ENCODE measurements at regions not wholly inside any gene's neighbourhood (a gene's known extent, or its start where the extent isn't known, plus 50 kb on each side); places are given as distances from the start of the nearest gene placed in this dataset.

GRCh38 chr13:83592095-83592494, 290.2 kb downstream of the SLITRK1 start:
- no peak for DNase-seq (ENCODE audit: low read depth)

DNA sequence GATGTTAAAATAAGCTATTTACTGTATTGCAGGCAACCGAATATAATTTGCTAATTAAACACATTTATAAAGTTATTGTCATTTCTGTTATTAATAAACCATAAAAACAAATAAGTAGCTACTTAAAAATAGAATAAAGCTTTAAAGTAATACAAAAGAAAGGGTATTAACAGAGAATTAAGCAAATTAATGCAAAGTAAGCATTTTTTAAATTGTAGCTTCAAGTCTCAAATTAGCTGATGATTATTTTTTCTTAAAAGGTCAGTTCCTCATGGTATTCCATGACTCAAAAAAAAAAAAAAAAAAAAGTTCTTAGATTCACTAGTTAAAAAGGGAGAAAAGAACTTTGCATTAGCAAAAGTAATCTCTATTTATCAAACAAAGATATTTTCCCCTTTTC, 292.5 kb downstream of the SLITRK1 start:
- DNase-seq (ENCODE audit: low read depth): no peak

DNA sequence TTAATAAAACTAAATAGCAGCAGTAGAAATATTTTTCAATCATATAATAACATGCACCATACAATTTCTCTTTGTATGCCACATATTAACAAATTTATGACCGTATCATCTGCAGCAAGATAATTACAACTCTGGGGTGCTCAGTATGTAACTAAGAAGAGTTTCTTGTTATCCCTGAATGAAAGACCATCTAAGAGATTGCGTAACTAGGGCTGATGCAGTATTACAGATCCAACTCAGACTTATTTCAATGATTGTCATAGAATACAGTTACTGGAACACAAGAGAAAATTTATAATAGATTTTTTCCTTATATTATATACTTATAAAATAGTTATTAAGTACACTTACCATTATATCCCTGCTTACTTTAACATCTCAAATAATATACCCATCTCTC, 305.1 kb downstream of the SLITRK1 start:
- DNase-seq (ENCODE audit: low read depth): no peak

DNA sequence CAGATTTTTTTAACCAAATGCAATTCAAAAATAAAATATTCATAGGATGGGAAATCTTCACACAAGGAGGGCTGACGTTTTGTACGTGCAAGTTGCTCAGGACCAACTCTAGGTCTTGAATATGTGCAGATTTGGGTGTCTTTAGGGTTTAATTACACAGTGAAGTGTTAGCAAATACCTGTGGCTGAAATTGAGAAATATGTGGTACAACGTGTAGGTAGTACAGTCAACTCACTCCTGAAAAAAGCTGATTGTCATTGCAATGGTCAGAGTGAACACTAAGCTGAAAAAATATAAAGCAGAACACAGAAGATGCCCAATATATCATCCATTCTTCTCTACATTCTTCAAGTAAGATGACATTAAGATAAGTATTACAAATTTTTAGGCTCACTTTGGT, 314.3 kb downstream of the SLITRK1 start:
- DNase-seq (ENCODE audit: low read depth): no peak

GRCh38 chr13:83563499-83563898, 318.8 kb downstream of the SLITRK1 start:
- DNase-seq (ENCODE audit: low read depth): no peak

DNA sequence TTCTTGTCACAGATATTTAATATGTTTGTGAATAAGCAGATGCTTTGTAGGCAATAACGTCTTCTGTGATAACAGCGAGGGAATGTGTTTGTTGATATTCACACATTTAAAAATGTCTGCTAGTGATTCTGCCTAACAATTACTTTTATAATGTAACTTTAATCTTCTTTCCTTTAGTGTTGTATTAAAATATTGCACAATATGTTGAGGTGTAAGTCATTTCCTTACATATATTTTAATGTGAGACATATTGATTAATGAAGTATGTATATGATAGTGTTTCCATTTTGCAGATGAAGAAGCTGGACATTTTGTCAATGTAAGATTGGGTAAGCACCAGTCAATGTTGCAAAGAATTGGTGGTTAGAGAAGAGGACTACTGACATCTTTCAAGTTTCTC, 324.4 kb downstream of the SLITRK1 start:
- no peak for DNase-seq (ENCODE audit: low read depth)

DNA sequence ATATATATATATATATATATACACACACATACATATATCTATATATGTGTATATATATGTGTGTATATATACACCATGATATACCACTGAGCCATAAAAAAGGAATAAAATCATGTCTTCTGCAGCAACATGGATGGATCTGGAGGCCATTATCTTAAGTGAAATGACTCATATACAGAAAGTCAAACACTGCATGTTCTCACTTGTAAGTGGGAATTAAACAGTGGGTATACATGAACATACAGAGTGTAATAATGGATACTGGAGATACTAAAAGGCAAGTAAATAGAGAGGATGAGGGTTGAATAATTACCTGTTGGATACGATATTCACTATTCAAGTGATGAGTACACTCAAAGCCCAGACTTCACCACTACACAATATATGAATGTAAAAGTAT, 332.6 kb downstream of the SLITRK1 start:
- no peak for DNase-seq (ENCODE audit: low read depth)

DNA sequence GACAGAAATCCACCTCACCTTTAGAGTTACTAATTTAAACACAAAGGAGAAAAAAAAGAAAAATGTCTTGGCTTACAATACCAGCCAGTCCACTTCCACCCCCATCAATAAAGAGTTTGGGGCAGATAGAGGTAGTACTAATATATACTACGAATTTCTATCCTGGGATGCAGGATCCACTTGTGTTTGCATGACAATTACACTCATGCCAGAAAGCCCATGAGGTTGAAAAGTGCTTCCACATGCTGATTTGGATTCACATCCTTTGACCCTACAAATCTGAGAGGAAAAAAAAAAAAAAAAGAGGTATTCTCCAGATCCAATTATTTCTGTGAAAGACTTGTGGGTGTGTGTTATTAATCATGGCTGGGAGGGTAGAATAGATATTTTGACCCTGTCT, 335.2 kb downstream of the SLITRK1 start:
- DNase-seq (ENCODE audit: low read depth): no peak

DNA sequence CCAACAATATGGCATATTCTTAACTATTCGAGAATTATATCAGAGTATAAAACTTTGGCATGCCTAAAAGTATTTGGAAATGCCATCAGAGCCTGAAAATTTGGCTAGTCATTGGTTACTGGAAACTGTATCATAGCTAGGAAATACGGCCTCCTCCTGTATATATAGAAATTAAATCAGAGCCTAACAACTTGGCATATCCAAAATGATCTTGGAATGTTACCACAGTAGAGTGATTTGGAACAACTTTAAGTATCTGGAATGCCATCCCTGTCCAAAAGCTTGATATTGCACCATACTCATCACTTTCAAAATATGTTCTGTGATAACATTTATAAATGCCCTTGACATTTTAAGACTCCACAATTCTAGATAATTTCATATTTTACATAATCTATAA, 335.8 kb downstream of the SLITRK1 start:
- DNase-seq (ENCODE audit: low read depth): no peak

DNA sequence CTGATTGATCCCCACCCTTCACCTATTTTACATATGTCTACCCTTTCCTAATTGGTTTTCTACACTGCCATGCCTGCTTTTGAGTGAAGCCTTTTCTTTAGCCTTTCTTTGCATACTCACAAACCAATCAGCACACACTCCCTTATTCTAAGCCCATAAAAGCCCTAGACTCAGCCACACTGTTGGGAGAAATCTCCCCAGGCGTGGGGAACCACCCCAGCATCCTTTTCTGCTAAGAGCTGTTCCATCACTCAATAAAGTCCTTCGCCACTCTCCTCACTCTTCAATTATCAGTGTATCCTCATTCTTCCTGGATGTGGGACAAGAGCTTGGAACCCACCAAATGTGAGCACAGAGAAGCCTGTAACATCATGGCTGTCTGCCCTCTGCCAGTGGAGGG, 343.6 kb downstream of the SLITRK1 start:
- no peak for DNase-seq (ENCODE audit: low read depth)

DNA sequence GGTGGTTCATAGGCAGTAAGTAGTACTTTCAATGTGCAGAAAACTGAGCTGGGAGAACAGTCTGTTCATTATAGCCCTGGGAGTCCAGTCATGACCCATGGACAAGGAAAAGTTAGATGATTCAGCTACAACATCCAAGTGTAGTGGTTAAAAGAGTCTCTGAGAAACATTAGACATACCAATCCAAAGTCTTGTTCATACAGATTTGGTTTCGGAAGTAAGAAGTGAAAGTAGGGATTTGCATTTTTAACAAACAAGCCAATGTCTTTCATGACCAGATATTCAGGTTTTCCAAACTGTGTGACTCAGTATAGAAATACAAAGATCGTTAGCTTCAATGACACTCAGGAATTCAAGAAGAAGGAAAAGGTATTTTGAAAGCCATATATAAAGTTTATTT, 345.3 kb downstream of the SLITRK1 start:
- DNase-seq (ENCODE audit: low read depth): no peak

GRCh38 chr13:83536153-83536552, 346.1 kb downstream of the SLITRK1 start:
- no peak for DNase-seq (ENCODE audit: low read depth)

- DNase-seq (ENCODE audit: low read depth): no peak
Observed at GRCh38 chr13:83532809-83533208, 349.5 kb downstream of the SLITRK1 start.

- DNase-seq (ENCODE audit: low read depth): no peak
Observed at GRCh38 chr13:83531022-83531421, 351.3 kb downstream of the SLITRK1 start.

- no peak for DNase-seq (ENCODE audit: low read depth)
Observed at GRCh38 chr13:83516781-83517180, 365.5 kb downstream of the SLITRK1 start.

GRCh38 chr13:83515268-83516015, 366.8 kb downstream of the SLITRK1 start:
- DNase-seq (ENCODE audit: low read depth): no peak

DNA sequence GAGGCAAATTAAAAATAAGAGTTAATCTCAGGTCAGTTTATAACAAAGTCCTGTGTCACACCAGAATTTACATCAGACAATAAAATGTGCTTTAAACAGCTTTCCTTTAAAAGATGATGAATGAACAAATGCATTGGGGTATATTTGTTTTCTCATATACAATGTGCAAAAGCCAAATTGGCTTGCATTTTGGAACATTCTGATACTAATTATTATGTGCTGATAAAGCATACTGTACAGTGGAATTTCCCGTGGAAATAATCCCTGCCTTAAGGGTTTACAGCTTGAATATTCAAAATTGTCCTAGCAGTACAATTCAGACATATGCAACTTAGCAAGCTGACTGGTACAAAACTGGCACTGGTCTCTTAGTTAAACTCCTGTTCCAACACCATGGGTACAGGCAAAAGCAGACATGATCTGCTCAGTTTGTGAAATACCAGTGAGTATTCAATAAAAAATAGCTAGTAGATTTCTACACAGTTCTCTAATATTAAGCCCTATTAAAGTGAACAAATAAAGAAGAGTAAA, 373.4 kb downstream of the SLITRK1 start:
- DNase-seq (ENCODE audit: low read depth): no peak

- DNase-seq (ENCODE audit: low read depth): no peak
Observed at GRCh38 chr13:83503424-83503823, 378.9 kb downstream of the SLITRK1 start.

GRCh38 chr13:83499286-83499685, 383.0 kb downstream of the SLITRK1 start:
- DNase-seq (ENCODE audit: low read depth): no peak

GRCh38 chr13:83498481-83499190, 383.6 kb downstream of the SLITRK1 start:
- no peak for DNase-seq (ENCODE audit: low read depth)

- no peak for DNase-seq (ENCODE audit: low read depth)
Observed at GRCh38 chr13:83498045-83498444, 384.2 kb downstream of the SLITRK1 start.

DNA sequence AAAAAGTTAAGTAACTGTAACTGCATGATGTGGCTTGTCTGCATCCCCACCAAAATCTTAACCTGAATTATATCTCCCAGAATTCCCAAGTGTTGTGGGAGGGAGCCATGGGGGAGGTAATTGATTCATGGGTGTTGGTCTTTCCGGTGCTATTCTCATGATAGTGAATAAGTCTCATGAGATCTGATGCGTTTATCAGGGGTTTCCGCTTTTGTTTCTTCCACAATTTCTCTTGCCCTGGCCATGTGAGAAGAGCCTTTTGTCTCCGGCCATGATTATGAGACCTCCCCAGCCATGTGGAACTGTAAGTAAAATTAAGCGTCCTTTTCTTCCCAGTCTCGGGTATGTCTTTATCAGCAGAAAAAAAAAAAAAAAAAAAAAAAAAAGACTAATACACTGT, 385.8 kb downstream of the SLITRK1 start:
- DNase-seq (ENCODE audit: low read depth): no peak

- no peak for DNase-seq (ENCODE audit: low read depth)
Observed at GRCh38 chr13:83485101-83485500, 397.2 kb downstream of the SLITRK1 start.

- no peak for DNase-seq (ENCODE audit: low read depth)
Observed at GRCh38 chr13:83471011-83471410, 411.3 kb downstream of the SLITRK1 start.
